ENCODE measurements at regions not wholly inside any gene's neighbourhood (a gene's known extent, or its start where the extent isn't known, plus 50 kb on each side); places are given as distances from the start of the nearest gene placed in this dataset.

GRCh38 chr1:38168365-38168764, 121.8 kb upstream of the POU3F1 start:
- Histone ChIP-seq H3K4me3 (no peak overlapping the region), H3K4me2 (no peak overlapping the region), H3K36me3 (ENCODE audit: insufficient read depth) (no peaks in the 10 kb centered on the region), H4K20me1 (replicated peaks; ENCODE audit: insufficient read depth) (no peaks in the 10 kb centered on the region), H3K4me1 (ENCODE audit: insufficient read depth) (no peaks in the 10 kb centered on the region), H3K9me2 (ENCODE audit: insufficient read depth) (peaks cover 25% of the 10 kb centered on the region), H3F3A (replicated peaks; ENCODE audit: low read depth) (no peaks in the 10 kb centered on the region), H3K27me3 (ENCODE audit: insufficient read depth) (no peaks in the 10 kb centered on the region), H2AFZ (no peak overlapping the region), H3K79me2 (replicated peaks; ENCODE audit: insufficient read depth) (no peaks in the 10 kb centered on the region), H3K27ac (ENCODE audit: low read depth) (no peak overlapping the region)
- no peaks in the 10 kb centered on the region for H3K36me3 Mint-ChIP-seq (ENCODE audit: low read depth)
- ATAC-seq (no peak), DNase-seq (ENCODE audit: low spot score) (no peak)
- no peak overlapping the region for H3K4me3 Mint-ChIP-seq
- TF ChIP-seq JUNB (IDR thresholded peaks at IDR 0.05; ENCODE audit: unreplicated experiment) (no peak), POLR2AphosphoS5 (IDR thresholded peaks at IDR 0.05; ENCODE audit: low read depth) (no peak), EZH2phosphoT487 (IDR thresholded peaks at IDR 0.05; ENCODE audit: unreplicated experiment) (no peak)
- peaks cover 3% of the 10 kb centered on the region for H3K27me3 Mint-ChIP-seq (ENCODE audit: insufficient read depth, low read depth, poor library complexity)
- H3K4me1 Mint-ChIP-seq, result no peaks in the 10 kb centered on the region
- no peak overlapping the region for H3K27ac Mint-ChIP-seq
- no peaks in the 10 kb centered on the region for H3K9me3 Mint-ChIP-seq

DNA sequence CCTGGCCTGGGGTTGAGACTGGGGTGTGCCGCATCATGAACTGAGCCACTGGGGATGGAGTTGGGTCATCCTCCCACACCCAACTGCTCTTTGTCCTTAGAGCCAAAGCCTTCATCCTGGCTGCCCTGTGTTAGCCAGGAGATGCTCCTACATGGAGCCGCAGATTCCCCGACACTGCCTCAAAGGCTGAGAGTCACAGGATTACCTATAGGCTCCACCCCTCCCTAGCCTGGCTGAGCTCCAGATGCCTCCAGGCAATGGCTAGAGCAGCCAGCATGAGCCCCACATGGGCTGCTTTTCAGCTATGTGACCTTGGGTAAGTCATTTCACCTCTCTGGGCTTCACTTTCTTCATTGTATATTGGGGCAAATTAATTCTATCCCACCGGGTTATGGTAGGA, 119.9 kb upstream of the POU3F1 start:
- Mint-ChIP-seq H3K27me3 (ENCODE audit: insufficient read depth, low read depth, poor library complexity) (peaks cover 2% of the 10 kb centered on the region), H3K36me3 (ENCODE audit: low read depth) (no peaks in the 10 kb centered on the region), H3K27ac (no peak overlapping the region), H3K9me3 (no peaks in the 10 kb centered on the region), H3K4me3 (no peak overlapping the region), H3K4me1 (no peaks in the 10 kb centered on the region)
- no peaks in the 10 kb centered on the region for H3K4me1 ChIP-seq (ENCODE audit: insufficient read depth)
- no peak overlapping the region for H3K27ac ChIP-seq (ENCODE audit: low read depth)
- DNase-seq (ENCODE audit: low spot score), result no peak
- H4K20me1 ChIP-seq (replicated peaks; ENCODE audit: insufficient read depth), result no peaks in the 10 kb centered on the region
- no peak for ATAC-seq
- H3K27me3 ChIP-seq (ENCODE audit: insufficient read depth), result no peaks in the 10 kb centered on the region
- peaks cover 11% of the 10 kb centered on the region for H3K9me2 ChIP-seq (ENCODE audit: insufficient read depth)
- H3K4me3 ChIP-seq, result no peak overlapping the region
- H2AFZ ChIP-seq, result no peak overlapping the region
- no peaks in the 10 kb centered on the region for H3K79me2 ChIP-seq (replicated peaks; ENCODE audit: insufficient read depth)
- H3K36me3 ChIP-seq (ENCODE audit: insufficient read depth), result no peaks in the 10 kb centered on the region
- H3K4me2 ChIP-seq, result no peak overlapping the region
- H3F3A ChIP-seq (replicated peaks; ENCODE audit: low read depth), result no peaks in the 10 kb centered on the region
- no peak for TF ChIP-seq STAT1 (IDR thresholded peaks at IDR 0.05; ENCODE audit: unreplicated experiment)
- no peak for TF ChIP-seq JUNB (IDR thresholded peaks at IDR 0.05; ENCODE audit: unreplicated experiment)
- TF ChIP-seq, protein P1, sequence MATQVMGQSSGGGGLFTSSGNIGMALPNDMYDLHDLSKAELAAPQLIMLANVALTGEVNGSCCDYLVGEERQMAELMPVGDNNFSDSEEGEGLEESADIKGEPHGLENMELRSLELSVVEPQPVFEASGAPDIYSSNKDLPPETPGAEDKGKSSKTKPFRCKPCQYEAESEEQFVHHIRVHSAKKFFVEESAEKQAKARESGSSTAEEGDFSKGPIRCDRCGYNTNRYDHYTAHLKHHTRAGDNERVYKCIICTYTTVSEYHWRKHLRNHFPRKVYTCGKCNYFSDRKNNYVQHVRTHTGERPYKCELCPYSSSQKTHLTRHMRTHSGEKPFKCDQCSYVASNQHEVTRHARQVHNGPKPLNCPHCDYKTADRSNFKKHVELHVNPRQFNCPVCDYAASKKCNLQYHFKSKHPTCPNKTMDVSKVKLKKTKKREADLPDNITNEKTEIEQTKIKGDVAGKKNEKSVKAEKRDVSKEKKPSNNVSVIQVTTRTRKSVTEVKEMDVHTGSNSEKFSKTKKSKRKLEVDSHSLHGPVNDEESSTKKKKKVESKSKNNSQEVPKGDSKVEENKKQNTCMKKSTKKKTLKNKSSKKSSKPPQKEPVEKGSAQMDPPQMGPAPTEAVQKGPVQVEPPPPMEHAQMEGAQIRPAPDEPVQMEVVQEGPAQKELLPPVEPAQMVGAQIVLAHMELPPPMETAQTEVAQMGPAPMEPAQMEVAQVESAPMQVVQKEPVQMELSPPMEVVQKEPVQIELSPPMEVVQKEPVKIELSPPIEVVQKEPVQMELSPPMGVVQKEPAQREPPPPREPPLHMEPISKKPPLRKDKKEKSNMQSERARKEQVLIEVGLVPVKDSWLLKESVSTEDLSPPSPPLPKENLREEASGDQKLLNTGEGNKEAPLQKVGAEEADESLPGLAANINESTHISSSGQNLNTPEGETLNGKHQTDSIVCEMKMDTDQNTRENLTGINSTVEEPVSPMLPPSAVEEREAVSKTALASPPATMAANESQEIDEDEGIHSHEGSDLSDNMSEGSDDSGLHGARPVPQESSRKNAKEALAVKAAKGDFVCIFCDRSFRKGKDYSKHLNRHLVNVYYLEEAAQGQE (IDR thresholded peaks at IDR 0.05; ENCODE audit: unreplicated experiment), result no peak
- no peak for TF ChIP-seq ZNF114 (CRISPR knock-in tag; IDR thresholded peaks at IDR 0.05)
- TF ChIP-seq, protein P2, sequence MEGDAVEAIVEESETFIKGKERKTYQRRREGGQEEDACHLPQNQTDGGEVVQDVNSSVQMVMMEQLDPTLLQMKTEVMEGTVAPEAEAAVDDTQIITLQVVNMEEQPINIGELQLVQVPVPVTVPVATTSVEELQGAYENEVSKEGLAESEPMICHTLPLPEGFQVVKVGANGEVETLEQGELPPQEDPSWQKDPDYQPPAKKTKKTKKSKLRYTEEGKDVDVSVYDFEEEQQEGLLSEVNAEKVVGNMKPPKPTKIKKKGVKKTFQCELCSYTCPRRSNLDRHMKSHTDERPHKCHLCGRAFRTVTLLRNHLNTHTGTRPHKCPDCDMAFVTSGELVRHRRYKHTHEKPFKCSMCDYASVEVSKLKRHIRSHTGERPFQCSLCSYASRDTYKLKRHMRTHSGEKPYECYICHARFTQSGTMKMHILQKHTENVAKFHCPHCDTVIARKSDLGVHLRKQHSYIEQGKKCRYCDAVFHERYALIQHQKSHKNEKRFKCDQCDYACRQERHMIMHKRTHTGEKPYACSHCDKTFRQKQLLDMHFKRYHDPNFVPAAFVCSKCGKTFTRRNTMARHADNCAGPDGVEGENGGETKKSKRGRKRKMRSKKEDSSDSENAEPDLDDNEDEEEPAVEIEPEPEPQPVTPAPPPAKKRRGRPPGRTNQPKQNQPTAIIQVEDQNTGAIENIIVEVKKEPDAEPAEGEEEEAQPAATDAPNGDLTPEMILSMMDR (conservative IDR thresholded peaks at IDR 0.05; ENCODE audit: low read depth in 2 of 2), result no peak
- TF ChIP-seq, protein P3, sequence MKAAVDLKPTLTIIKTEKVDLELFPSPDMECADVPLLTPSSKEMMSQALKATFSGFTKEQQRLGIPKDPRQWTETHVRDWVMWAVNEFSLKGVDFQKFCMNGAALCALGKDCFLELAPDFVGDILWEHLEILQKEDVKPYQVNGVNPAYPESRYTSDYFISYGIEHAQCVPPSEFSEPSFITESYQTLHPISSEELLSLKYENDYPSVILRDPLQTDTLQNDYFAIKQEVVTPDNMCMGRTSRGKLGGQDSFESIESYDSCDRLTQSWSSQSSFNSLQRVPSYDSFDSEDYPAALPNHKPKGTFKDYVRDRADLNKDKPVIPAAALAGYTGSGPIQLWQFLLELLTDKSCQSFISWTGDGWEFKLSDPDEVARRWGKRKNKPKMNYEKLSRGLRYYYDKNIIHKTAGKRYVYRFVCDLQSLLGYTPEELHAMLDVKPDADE (IDR thresholded peaks at IDR 0.05), result no peak
- TF ChIP-seq ZNF462 (CRISPR knock-in tag; IDR thresholded peaks at IDR 0.05), result no peak
- no peak for TF ChIP-seq NANOG (IDR thresholded peaks at IDR 0.05; ENCODE audit: borderline replicate concordance)
- TF ChIP-seq POLR2AphosphoS5 (IDR thresholded peaks at IDR 0.05; ENCODE audit: low read depth), result no peak

Data from GM23338 (cell line).